HG02763 (cell line): ENCODE measurements at regions not wholly inside any gene's neighbourhood (a gene's known extent, or its start where the extent isn't known, plus 50 kb on each side); places are given as distances from the start of the nearest gene placed in this dataset.

Source experiments
- ATAC-seq: cut with Tn5 transposase; IDR thresholded peaks from one replicate; pipeline ENCODE4 v1.9.1; 2021; ENCODE audit warnings: mild to moderate bottlenecking, moderate library complexity; ENCODE audit not compliant: unreplicated experiment

GRCh38 chr5:164881442-164881841 lies 1376.0 kb downstream of the MAT2B start:
- no peak for ATAC-seq

- ATAC-seq: no peak
These were observed 1379.8 kb downstream of the MAT2B start for GRCh38 chr5:164885179-164885578.

GRCh38 chr5:164893071-164893470 lies 1387.7 kb downstream of the MAT2B start:
- no peak for ATAC-seq

- ATAC-seq: no peak
These were observed 1393.3 kb downstream of the MAT2B start for GRCh38 chr5:164898705-164899104.

GRCh38 chr5:164909673-164910072 lies 1404.3 kb downstream of the MAT2B start:
- ATAC-seq: no peak

GRCh38 chr5:164921722-164922121 lies 1416.3 kb downstream of the MAT2B start:
- ATAC-seq: no peak

GRCh38 chr5:164934039-164934438 lies 1428.6 kb downstream of the MAT2B start:
- no peak for ATAC-seq

GRCh38 chr5:164934561-164934960 lies 1429.1 kb downstream of the MAT2B start:
- ATAC-seq: no peak

- no peak for ATAC-seq
These were observed 1435.7 kb downstream of the MAT2B start for GRCh38 chr5:164941132-164941531.

- no peak for ATAC-seq
These were observed 1445.5 kb downstream of the MAT2B start for GRCh38 chr5:164950927-164951326.

GRCh38 chr5:164951570-164951969 lies 1446.2 kb downstream of the MAT2B start:
- ATAC-seq: no peak

- no peak for ATAC-seq
These were observed 1453.3 kb downstream of the MAT2B start for GRCh38 chr5:164958688-164959087.

- ATAC-seq: no peak
These were observed 1454.3 kb downstream of the MAT2B start for GRCh38 chr5:164959761-164960160.

GRCh38 chr5:164962329-164962961 lies 1457.0 kb downstream of the MAT2B start:
- no peak for ATAC-seq

- ATAC-seq: no peak
These were observed 1461.2 kb downstream of the MAT2B start for GRCh38 chr5:164966611-164967010.

GRCh38 chr5:164967354-164967753 lies 1461.9 kb downstream of the MAT2B start:
- no peak for ATAC-seq

- no peak for ATAC-seq
These were observed 1467.6 kb downstream of the MAT2B start for GRCh38 chr5:164972973-164973372.

- no peak for ATAC-seq
These were observed 1470.6 kb downstream of the MAT2B start for GRCh38 chr5:164975986-164976385.

GRCh38 chr5:164980480-164980879 lies 1475.1 kb downstream of the MAT2B start:
- ATAC-seq: no peak

- ATAC-seq: no peak
These were observed 1492.7 kb downstream of the MAT2B start for GRCh38 chr5:164998142-164998541.

- no peak for ATAC-seq
These were observed 1493.2 kb downstream of the MAT2B start for GRCh38 chr5:164998590-164998989.

GRCh38 chr5:165000479-165001190 lies 1495.2 kb downstream of the MAT2B start:
- no peak for ATAC-seq

- no peak for ATAC-seq
These were observed 1497.9 kb downstream of the MAT2B start for GRCh38 chr5:165003283-165003682.
